ENCODE measurements at regions not wholly inside any gene's neighbourhood (a gene's known extent, or its start where the extent isn't known, plus 50 kb on each side); places are given as distances from the start of the nearest gene placed in this dataset.
"Not testable (repeated sequence)": the region's sequence is repeated elsewhere in the genome, so short reads cannot be mapped to it uniquely, and the experiment has no call there.

DNA sequence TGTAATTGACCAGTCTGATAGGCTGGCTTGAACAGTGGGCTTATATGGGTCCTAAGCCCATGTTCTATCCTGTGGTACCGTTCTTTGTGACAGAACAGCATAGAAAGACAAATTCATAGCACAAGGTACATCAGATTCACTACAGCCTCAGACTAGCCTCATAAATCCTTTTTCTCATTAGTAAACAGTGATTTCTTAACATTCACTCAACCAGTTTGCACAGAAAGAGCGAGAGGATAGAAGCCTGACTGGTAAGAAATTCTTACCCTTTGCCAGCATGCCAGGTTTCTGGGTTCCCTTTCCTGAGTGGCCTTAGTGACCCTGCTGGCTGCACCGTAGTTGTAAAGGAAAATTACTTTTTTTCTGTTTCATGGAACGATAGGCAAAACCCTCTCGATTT is 412.1 kb downstream of the SH2D4B start:
- no peak for DNase-seq

GRCh38 chr10:80952436-80952835 is 414.7 kb downstream of the SH2D4B start:
- DNase-seq: no peak
- ATAC-seq: no peak

More for the DNA sequence above, 412.1 kb downstream of the SH2D4B start:
- ATAC-seq: no peak

DNA sequence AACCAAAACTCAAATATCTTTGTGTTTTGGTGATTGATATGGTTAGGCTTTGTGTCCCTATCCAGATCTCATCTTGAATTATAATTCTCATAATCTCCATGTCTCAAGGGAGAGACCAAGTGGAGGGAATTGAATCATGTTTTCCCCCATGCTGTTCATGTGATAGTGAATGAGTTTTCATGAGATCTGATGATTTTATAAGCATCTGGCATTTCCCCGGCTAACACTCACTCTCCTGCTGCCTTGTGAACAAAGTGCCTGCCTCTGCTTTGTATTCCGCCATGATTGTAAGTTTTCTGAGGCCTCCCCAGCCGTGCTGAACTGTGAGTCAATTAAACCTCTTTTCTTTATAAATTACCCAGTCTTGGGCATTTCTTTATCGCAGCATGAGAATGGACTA is 419.5 kb downstream of the SH2D4B start:
- no peak for DNase-seq

DNA sequence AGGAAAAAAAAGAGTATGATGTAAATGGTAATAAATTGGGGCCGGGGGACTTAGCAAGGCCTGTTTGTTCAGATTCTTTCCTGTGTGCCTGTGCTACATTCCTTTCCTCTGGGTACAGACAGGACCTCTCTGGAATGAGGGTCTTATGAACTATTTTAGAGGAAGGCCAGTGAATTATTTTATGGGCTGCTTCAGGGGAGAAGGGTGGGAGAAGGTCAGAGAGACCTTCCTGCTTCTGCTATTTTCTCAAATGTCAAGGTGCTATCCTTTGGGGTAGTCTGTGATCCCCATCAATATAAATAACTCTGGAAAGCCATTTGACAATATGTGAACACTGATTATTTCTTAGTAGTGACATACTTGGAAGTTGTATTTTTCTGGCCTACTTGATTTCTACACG is 426.5 kb downstream of the SH2D4B start:
- DNase-seq (no peak), ATAC-seq (no peak)

More for the DNA sequence above, 419.5 kb downstream of the SH2D4B start:
- no peak for ATAC-seq

DNA sequence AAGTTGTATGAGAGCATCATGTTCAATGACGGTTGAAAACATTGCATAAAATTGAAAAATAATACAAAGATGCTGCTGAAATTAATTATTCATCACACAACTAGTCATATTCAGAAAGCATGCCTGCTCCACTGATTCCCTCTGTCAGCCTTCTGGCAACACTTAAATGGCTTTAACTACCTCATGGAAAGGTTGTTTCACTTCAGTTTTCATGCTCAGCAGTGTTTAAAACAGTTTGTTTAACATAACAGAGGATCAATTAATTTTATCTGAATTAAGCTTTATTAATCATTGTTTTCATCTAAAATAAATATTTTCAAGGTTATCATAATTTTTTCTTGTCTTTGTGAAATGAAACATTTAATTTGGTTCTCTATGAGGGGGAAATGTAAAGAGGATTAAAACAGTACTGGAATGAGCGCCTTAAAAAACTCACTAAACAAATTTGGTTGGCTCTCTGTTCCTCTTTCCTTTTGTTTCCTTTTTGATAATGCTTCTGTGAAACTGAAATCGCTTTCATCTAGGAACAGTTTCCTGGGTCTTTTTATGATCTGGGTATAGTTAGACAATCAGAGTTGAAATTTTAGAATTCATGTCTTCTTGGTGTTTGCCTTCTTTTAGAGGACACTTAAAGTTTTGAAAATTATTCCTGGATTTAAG is 427.4 kb downstream of the SH2D4B start:
- DNase-seq: no peak
- ATAC-seq: no peak

DNA sequence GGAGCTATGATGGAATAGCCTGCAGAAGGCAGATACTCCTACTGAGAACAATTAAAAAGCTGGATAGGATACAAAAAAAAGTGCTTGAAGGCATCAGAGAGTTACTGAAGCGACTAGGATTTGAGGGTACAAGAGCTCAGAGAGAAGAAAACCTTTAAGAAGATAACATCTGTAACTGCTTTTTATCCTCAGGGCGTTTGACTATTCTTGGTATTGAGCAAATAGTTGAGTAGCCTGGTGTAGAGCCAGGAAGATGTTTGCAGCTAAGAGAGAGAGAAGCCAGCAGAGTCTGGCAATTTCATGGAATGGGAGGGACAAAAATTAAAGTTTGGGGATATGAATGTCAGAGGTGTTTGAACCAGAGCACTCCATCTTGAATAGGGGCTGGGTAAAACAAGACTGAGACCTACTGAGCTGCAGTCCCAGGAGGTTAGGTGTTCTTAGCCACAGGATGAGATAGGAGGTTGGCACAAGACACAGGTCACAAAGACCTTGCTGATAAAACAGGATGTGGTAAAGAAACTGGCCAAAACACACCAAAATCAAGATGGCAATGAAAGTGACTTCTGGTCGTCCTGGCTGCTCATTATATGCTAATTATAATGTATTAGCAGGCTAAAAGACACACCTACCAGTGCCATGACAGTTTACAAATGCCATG is 428.8 kb downstream of the SH2D4B start:
- DNase-seq (no peak), ATAC-seq (no peak)

DNA sequence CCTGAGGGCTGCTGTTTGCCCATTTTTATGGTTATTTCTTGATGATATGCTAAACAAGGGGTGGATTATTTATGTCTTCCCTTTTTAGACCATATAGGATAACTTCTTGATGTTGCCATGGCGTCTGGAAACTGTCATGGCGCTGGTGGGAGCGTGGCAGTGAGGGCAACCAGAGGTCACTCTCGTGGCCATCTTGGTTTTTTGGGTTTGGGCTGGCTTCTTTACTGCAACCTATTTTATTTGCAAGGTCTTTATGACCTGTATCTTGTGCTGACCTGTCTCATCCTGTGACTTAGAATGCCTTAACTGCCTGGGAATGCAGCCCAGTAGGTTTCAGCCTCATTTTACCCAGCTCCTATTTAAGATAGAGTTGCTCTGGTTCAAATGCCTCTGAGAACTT is 429.7 kb downstream of the SH2D4B start:
- DNase-seq, ATAC-seq: not testable (repeated sequence)

DNA sequence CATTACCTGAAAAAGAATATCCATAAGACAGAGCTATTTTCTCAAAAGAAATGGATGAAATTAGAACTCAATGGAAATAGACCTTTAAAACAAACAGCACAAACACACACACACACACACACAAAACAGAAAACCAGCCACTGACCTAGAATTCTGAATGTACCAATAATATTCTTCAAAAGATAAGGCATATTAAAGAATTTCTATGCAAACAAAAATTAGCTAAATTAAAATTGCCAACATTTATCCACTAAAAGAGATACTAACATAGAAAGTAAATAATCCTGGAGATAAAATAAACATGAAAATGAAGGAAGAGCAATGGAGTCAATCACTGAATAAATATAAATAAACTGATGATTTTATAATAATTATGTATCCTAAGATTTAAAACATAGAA is 431.2 kb downstream of the SH2D4B start:
- no peak for ATAC-seq
- DNase-seq: no peak

GRCh38 chr10:80971461-80971860 is 433.8 kb downstream of the SH2D4B start:
- DNase-seq: no peak
- ATAC-seq: no peak

DNA sequence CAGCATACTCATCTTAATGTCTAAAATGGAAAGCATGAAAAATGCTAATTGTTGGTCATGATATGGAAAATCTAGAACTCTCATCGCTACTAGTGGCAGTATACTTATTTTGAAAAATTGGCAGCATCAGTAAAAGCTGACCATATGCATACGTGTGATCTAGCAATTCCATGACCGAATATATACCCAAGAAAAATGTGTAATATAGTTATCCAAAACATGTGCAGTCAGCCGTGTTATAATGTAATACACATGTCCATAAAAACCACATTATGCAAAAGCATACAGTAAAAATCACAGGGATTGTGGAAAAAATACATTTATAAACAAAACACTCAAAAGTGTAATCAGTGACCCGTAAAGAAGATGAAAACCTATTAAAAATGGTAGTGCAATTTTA is 439.0 kb downstream of the SH2D4B start:
- DNase-seq: no peak
- no peak for ATAC-seq

DNA sequence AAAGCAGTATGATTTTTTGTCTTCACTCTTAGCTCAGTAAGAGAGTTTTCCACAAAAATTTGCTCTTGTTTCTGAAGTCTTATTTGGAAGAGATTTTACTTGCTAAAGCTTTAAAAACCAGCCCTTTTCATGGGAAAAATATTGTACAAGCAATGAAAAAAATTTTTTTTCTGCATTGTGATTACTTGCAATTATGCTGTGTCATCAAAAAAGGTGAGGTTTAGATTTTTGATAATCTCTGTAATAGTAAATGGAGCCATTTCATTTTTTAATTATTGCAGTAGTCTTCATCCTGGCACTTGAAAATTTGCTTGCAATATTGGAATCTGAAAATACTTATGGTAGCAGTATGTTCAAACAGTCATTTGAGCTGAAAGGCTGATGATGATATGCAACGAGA is 447.4 kb downstream of the SH2D4B start:
- DNase-seq: no peak
- no peak for ATAC-seq

- ATAC-seq: no peak
- no peak for DNase-seq
These were observed 448.9 kb downstream of the SH2D4B start for GRCh38 chr10:80986596-80986995.

DNA sequence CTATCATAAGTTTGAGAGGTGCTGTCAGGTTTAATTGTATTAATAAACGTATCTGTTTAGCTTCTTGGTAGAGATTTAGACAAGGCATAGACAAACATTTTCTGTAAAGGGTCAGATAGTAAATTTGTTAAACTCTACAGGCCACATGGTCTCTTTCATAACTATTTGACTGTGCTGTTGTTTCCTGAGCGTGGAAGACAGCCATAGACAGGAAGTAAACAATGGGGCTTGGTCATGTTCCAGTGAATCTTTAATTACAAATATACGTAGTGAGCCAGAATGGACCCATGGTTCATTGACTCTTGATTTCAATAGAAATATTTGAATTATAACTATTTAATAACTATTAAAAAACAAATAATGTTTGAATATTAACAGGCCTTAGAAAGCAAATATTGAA is 451.1 kb downstream of the SH2D4B start:
- DNase-seq (no peak), ATAC-seq (no peak)

DNA sequence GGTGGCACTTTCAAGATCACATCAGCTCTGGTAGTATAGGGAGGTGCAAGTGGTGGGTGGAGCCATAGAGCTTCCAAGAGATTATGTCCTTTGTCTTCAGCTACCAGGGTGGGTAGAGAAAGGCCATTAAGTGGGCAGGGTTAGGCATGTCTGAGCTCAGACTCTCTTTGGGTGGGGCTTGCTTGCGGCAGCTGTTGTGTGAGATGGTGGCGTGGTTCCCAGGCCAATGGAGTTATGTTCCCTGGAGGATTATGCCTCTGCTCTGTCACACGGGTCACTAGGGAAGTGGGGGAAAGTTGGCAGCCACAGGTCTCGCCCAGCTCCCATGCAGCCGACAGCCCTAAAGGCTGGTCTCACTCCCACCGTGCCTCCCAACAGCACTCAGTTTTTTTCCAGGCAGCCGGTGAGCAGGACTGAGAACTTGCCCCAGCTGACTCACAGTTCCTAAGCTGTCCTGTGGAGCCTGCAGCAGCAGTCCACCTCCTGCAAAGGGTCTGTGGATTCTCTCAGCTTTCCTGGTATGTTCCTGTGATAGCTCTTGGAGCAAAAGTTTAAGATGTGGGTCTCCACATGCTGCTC is 459.0 kb downstream of the SH2D4B start:
- no peak for ATAC-seq
- no peak for DNase-seq

DNA sequence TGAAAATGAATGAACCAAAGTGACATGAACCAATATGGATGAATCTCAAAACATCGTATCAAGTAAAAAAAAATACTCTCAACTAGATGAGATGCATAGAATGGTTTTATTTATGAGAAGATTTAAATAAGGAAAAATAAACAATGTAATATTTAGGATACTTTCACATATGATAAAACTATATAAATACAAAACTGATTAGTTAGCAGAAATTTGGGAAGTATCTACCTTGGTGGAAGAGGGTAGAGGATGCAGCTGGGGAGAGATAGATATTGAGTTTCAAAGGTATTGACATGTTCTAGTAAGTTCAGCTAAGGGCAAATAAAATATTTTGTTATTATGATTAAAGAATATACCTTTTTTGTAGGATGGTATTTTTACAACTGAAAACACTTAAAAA is 463.1 kb downstream of the SH2D4B start:
- DNase-seq: no peak
- ATAC-seq: no peak

- ATAC-seq (no peak), DNase-seq (no peak)
These were observed 464.7 kb downstream of the SH2D4B start for GRCh38 chr10:81002382-81002781.

GRCh38 chr10:81007872-81008271 is 470.2 kb downstream of the SH2D4B start:
- ATAC-seq (no peak), DNase-seq (no peak)

- no peak for DNase-seq
- ATAC-seq: no peak
These were observed 471.0 kb downstream of the SH2D4B start for GRCh38 chr10:81008726-81009125.

GRCh38 chr10:81009296-81009695 is 471.6 kb downstream of the SH2D4B start:
- ATAC-seq (no peak), DNase-seq (no peak)

- ATAC-seq (no peak), DNase-seq (no peak)
These were observed 476.1 kb downstream of the SH2D4B start for GRCh38 chr10:81013771-81014170.

DNA sequence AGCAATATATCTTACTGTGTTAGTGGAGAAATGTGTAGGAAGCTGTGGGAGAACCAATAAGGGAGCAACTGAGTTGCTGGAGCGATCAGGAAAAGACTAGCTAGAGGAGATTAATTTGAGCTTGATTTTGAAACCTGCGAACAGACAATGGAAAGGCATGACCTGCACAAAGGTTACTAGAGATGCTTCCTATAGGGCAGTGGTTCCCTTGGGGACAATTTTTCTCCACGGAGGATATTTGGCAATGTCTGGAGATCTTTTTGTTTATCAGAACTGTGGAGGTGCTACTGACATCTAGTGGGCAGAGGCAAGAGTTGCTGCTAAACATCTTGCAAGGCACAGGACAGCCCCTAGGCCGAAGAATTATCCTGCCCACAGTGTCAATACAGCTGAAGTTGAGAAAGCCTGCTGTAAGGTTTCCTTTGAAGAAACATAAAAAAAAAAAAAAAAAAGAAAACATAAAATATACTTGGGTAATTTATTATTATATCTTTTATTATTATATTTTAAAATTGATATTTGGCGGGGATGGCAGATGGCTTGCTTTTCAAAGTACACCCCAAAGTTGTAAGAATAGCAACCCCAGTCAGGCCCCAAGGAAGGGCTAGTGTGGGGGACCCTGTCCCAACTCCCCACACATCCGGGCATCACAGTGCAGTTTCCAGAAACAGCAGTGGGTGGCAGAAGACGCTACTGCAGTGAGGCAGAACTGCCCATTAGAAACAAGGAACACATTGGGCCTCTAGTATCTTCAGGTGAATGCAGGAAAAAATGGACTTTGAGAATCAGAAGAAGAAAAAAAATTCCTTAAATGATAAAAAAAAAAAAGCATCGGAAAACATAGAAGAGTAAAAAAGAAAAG is 481.6 kb downstream of the SH2D4B start:
- no peak for DNase-seq
- ATAC-seq: peak; percentile 69

GRCh38 chr10:81021428-81022129 is 483.9 kb downstream of the SH2D4B start:
- no peak for ATAC-seq
- DNase-seq: no peak
